ENCODE measurements at regions not wholly inside any gene's neighbourhood (a gene's known extent, or its start where the extent isn't known, plus 50 kb on each side); places are given as distances from the start of the nearest gene placed in this dataset.

GRCh38 chr3:110512961-110513360 lies 558.7 kb upstream of the NECTIN3 start:
- intact Hi-C loops (cut with micrococcal nuclease; ENCODE audit: unreplicated experiment) = no loop called here
- no TSS peak for BruUV-seq (replicated peaks)

GRCh38 chr3:110518031-110518430 lies 553.6 kb upstream of the NECTIN3 start:
- no peak for DNase-seq (ENCODE audit: low spot score)
- Histone ChIP-seq H3K4me1 (ENCODE audit: insufficient read depth, low read length, poor library complexity, severe bottlenecking) (no peaks in the 10 kb centered on the region), H3K9me2 (ENCODE audit: insufficient read depth, low read length) (no peaks in the 10 kb centered on the region), H3K4me2 (ENCODE audit: low read length) (no peak overlapping the region), H3K4me3 (ENCODE audit: low read depth, low read length, poor library complexity, severe bottlenecking) (no peak overlapping the region), H3K36me3 (ENCODE audit: insufficient read depth, low read length) (no peaks in the 10 kb centered on the region), H4K20me1 (ENCODE audit: insufficient read depth, low read length) (no peaks in the 10 kb centered on the region), H2AFZ (ENCODE audit: low read length) (no peak overlapping the region), H3K27ac (ENCODE audit: low read depth, low read length, poor library complexity, severe bottlenecking) (no peak overlapping the region), H3K79me2 (ENCODE audit: insufficient read depth, low read depth, low read length) (no peaks in the 10 kb centered on the region), H3K9me3 (ENCODE audit: low read length) (no peaks in the 10 kb centered on the region)
- intact Hi-C loops (cut with micrococcal nuclease; ENCODE audit: unreplicated experiment) = no loop called here
- ChIA-PET CTCF (ENCODE audit: unreplicated experiment) (no interaction called here), POLR2A (no interaction called here)
- no peak for TF ChIP-seq CTCF (conservative IDR thresholded peaks at IDR 0.05; ENCODE audit: low read length)
- BruUV-seq (replicated peaks) = no TSS peak

More at GRCh38 chr3:110512961-110513360, 558.7 kb upstream of the NECTIN3 start:
- no peak overlapping the region for H2AFZ ChIP-seq (ENCODE audit: low read length)
- no peaks in the 10 kb centered on the region for H4K20me1 ChIP-seq (ENCODE audit: insufficient read depth, low read length)
- TF ChIP-seq CTCF (conservative IDR thresholded peaks at IDR 0.05; ENCODE audit: low read length) = no peak
- no peak for TF ChIP-seq EZH2phosphoT487 (IDR thresholded peaks at IDR 0.05; ENCODE audit: borderline replicate concordance, low read depth, low read length)
- no peaks in the 10 kb centered on the region for H3K79me2 ChIP-seq (ENCODE audit: insufficient read depth, low read depth, low read length)
- no peak overlapping the region for H3K4me2 ChIP-seq (ENCODE audit: low read length)
- H3K36me3 ChIP-seq (ENCODE audit: insufficient read depth, low read length) = no peaks in the 10 kb centered on the region
- H3K4me3 ChIP-seq (ENCODE audit: low read depth, low read length, poor library complexity, severe bottlenecking) = no peak overlapping the region
- POLR2A ChIA-PET = interaction anchor here (0.6 to 1.2 kb wide), 4 partner anchors 18 to 1116 kb away, joined by 3 to 4 read pairs (median 4); no protein-coding TSS in a partner anchor
- no peak overlapping the region for H3K27ac ChIP-seq (ENCODE audit: low read depth, low read length, poor library complexity, severe bottlenecking)
- H3K9me2 ChIP-seq (ENCODE audit: insufficient read depth, low read length) = no peaks in the 10 kb centered on the region
- CTCF ChIA-PET (ENCODE audit: unreplicated experiment) = no interaction called here
- no peaks in the 10 kb centered on the region for H3K4me1 ChIP-seq (ENCODE audit: insufficient read depth, low read length, poor library complexity, severe bottlenecking)
- DNase-seq (ENCODE audit: low spot score) = no peak
- H3K9me3 ChIP-seq (ENCODE audit: low read length) = no peaks in the 10 kb centered on the region

- H3K9me2 ChIP-seq (ENCODE audit: insufficient read depth, low read length) = no peaks in the 10 kb centered on the region
- no peak for TF ChIP-seq EZH2phosphoT487 (IDR thresholded peaks at IDR 0.05; ENCODE audit: borderline replicate concordance, low read depth, low read length)
- no peak for TF ChIP-seq CTCF (conservative IDR thresholded peaks at IDR 0.05; ENCODE audit: low read length)
- H2AFZ ChIP-seq (ENCODE audit: low read length) = no peak overlapping the region
- H3K4me1 ChIP-seq (ENCODE audit: insufficient read depth, low read length, poor library complexity, severe bottlenecking) = no peaks in the 10 kb centered on the region
- DNase-seq (ENCODE audit: low spot score) = no peak
- POLR2A ChIA-PET = no interaction called here
- no peak overlapping the region for H3K4me2 ChIP-seq (ENCODE audit: low read length)
- H3K9me3 ChIP-seq (ENCODE audit: low read length) = no peaks in the 10 kb centered on the region
- no peaks in the 10 kb centered on the region for H3K79me2 ChIP-seq (ENCODE audit: insufficient read depth, low read depth, low read length)
- H3K36me3 ChIP-seq (ENCODE audit: insufficient read depth, low read length) = no peaks in the 10 kb centered on the region
- no TSS peak for BruUV-seq (replicated peaks)
- no peaks in the 10 kb centered on the region for H4K20me1 ChIP-seq (ENCODE audit: insufficient read depth, low read length)
- no peak overlapping the region for H3K4me3 ChIP-seq (ENCODE audit: low read depth, low read length, poor library complexity, severe bottlenecking)
- CTCF ChIA-PET (ENCODE audit: unreplicated experiment) = no interaction called here
- intact Hi-C loops (cut with micrococcal nuclease; ENCODE audit: unreplicated experiment) = no loop called here
- H3K27ac ChIP-seq (ENCODE audit: low read depth, low read length, poor library complexity, severe bottlenecking) = no peak overlapping the region
Measured at GRCh38 chr3:110519071-110519470, 552.5 kb upstream of the NECTIN3 start.
